Stimulated activated CD4-positive, alpha-beta T cell treated with anti-CD3 and anti-CD28 coated beads, Interleukin-1b, Interleukin-23, amount 100 ng/mL, for 4 hours (primary cell): ENCODE measurements at regions not wholly inside any gene's neighbourhood (a gene's known extent, or its start where the extent isn't known, plus 50 kb on each side); places are given as distances from the start of the nearest gene placed in this dataset.
"Not testable (repeated sequence)": the region's sequence is repeated elsewhere in the genome, so short reads cannot be mapped to it uniquely, and the experiment has no call there.

Experiments
- DNase-seq, 2 donors: peaks; one replicate each; pipeline ENCODE4 v3.0.0-alpha.2; 2020; ENCODE audit warnings: low read depth in 2 of 2

DNA sequence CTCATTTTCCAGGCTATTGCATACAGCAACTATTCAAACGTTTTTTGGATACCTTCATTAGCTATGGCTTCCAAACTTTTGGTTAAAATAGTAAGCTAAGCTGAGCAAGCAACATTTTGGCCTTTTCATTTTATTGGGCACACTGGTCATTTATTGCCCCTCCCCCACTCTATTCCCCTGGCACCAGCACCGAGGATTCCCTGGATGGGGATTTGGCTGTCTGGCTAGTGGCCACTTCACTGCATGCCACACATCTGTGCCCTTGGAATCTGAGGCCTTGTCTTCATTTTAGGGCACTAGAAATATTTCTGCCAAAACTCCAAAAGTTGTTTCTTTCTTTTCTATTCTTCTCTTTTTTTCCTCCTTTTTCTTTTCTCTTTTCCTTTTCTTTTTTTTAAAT is 980.7 kb downstream of the LTN1 start:
- DNase-seq: not testable (repeated sequence)

DNA sequence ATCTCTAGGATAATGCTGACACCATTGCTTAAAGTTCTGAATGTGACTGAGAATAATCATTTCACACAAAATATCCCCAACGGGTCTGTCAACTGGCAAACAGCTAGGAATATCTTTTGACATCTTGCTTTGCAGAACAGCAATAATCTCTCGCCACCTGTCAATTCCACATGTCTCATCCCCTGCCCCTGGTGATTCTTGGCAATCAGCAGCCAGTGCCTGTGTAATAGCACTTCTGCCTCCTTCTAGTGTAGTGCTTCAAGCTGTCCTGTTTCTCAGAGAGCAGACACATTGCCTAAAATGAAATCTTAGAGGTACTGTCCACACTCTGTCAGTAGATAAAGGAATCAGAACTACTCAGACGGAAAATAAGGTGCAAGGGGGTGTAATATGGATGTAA is 984.4 kb downstream of the LTN1 start:
- not testable (repeated sequence) for DNase-seq

DNA sequence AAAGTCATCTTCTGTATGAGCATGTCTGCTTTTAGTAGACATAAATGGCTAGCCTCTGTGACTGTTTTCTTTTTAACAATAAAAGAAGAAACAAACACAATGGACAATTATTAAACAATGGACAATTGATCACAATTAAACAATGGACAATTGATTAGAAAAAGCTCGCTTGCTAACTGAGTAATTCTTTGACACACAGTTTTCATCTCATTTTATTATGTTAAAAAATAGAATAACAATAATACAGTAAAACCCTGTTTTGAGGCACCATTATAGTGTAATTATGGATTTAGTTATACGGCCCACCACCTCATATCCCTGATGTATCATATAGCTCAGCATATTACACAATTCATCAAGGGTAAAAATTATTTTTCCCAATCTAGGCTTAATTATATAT is 989.0 kb downstream of the LTN1 start:
- not testable (repeated sequence) for DNase-seq

DNA sequence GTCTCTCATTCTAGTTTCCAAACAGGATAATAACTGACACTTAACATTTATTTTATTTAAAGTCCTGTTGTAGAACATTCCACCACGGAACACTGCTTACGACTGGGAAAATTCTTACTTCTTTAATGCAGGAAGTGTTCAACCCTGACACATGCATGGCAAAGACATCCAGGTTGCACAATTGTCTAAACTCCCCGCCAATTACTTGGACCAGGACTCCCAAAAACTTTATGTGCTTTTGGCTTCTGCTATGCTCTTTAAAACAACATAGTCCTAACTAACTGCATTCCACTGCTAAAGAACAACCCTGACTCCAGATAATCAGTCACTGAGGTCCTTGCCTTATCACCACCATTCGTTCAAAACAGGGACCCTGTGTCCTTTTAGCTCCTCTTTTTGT is 995.8 kb downstream of the LTN1 start:
- DNase-seq: not testable (repeated sequence)

DNA sequence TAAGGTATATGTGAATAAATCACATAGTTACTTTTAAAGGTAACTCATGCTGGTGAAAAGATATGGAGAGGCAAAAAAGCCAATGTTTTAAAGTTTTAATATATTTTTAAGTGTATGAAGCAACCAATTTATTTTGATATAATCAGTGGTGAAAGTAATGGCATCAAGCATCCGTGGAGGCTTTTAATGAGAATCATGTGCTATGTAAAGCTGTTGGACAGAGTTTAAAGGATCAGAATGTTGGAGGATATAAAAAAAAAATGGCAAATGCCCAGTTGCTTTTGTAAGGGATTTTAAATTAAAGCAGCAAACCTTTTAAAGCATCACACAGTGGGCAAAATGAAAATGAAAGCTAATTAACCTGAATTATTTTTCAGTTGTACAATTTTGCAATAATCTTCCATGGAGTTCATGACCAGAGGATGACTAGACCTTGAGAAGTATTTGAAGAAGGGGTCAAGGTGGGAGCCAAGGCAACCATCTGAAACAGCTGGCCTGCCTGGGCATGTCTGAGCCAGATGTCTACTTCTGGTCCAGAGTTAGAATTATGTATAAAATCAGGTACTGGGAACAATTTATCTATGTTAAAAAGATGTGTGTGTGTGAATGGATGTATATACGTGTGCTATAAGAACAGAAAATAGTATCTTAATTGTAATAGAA is 1007.9 kb downstream of the LTN1 start:
- DNase-seq: not testable (repeated sequence)

DNA sequence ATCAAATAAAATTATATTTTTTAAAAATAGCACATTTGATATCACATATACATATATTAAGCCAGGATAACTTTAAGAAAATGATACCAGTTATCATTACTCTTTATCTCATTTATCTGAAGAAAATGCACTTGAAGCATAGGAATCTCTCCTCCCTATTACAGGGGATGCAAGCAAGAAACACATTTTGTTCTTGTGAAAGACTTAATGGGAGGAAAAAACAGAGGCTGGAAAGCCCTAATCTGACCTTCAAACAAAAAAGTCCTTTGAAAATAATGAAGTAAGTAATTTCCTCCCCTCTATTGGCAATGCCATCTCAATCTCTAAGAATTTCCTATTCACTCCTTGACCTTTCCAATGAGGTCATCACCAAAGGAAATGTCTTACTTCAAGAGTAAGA is 1012.6 kb upstream of the ADAMTS5 start:
- not testable (repeated sequence) for DNase-seq

DNA sequence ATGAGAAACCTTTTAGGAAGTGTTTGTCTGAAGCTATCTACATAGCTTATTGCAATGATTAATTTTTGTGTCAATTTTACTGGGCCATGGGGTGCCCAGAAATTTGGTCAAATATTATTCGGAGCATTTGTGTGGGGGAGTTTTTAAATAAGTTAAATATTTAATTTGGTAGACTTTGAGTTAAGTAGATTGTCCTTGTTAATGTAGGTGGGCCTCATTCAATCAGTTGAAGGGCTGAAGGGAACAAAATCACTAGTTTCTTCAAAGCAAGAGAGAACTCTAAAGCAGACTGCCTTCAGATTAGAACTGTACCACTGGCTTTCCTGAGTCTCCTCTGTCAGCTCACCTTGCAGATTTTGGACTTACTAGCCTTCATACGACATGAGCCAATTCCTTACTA is 1008.6 kb upstream of the ADAMTS5 start:
- no peak for DNase-seq

DNA sequence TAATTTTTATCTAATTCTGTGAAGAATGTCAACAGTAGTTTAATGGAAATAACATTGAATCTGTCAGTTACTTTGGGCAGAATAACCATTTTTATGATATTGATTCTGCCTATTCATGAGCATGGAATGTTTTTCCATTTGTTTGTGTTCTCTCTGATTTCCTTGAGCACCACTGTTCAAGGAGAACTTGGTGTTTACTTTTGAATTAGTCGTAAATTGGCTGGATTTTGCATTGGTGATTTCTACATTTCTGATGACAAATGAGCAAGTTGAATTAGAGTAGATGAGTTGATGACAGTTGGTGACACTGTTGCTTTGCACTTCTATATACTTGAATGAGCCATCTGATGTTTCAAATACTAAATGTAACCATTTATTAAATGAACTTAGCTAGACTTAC is 1007.3 kb upstream of the ADAMTS5 start:
- DNase-seq: not testable (repeated sequence)

DNA sequence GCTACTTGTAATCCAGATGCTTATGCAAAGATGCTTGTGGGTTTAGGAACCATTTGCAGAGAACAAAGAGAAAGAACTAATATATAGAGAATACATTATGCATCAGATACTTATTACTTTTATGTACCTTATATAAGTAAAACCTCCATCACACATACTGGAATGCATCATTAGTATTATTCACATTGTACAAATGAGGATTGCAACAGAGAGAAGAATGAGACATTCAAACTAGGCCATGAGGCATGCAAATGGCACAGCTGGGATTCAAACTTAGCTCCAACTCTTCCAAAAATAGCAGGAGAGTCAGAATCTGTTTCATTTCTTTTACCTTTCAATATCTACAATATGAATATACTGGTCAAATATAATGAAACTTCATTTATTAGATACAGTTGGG is 1001.4 kb upstream of the ADAMTS5 start:
- not testable (repeated sequence) for DNase-seq

DNA sequence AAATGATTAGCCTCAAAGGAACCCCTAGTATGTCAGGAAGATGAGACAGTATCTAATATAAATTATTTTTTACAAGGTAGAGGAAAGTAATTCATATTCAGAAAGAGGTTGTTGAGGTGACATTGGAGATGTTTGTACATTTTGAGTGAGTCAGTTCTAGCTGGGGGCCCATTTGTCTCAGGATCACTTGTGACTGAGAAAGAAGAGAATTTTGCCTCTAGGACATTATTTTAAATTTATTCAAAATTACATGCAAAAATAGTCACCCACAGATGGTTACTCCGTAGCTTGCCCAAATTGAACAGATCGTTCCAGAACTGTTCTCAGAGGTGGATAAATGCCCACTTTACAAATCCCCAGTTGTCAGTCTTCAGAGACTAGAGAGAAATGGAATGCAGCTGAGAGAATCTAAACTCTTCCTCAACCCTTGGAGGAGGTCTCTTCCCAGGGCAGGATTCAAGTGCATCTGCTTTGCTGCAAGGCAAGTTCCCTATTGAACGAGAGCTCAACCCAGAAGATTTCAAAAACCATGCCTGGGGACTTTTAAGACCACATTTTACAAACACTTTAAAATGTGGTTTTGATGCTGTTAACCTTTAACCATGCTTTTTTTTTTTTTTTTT is 987.8 kb upstream of the ADAMTS5 start:
- no peak for DNase-seq

DNA sequence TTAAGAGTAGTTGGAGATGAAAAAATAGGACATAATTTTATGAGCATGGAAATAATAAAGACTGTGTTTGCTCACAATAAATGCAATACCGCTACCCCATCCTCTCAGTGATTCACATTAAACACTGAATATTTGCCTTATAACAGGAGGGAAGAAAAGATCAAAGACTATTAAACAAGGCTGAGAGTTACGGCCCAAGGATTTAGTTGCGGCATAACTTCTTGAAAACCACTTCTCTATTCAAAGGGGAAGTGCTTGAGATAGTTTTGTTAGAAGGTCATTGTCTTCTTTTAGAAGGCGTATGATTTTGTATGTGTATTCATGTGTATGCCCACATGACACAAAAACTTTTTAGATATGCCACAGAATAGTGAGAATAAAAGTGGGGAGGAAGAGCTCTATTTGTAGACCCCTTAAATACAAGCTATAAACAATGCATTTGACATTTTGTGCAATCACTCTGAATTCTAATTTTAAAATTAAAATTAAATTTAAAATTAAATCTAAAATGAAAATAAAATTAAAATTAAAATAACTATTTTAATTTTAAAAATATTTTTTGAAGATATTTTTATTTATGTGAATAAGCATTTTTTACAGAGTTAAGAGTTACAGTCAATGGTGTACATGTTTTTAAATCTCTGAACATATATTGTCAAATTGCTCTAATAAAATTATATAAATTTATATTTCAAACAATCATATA is 986.6 kb upstream of the ADAMTS5 start:
- DNase-seq: no peak

DNA sequence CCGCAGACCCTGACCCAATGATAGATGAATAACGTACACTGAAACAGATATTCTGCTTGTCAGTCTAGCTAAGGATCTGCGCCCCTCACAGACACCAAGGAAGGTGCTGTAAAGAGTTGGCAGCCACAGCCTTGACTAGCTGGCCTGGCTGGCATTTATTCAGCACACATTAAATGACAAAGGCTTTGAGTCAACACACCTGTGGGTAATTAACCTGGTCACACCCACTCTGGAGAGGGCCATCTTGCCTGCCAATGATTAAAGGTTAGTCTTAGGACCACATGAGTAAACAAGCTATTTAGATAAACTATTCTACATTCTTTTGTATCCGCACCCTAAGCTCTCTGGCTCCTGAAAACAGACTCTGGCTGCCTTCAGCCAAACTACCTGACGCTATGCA is 982.2 kb upstream of the ADAMTS5 start:
- DNase-seq: not testable (repeated sequence)

DNA sequence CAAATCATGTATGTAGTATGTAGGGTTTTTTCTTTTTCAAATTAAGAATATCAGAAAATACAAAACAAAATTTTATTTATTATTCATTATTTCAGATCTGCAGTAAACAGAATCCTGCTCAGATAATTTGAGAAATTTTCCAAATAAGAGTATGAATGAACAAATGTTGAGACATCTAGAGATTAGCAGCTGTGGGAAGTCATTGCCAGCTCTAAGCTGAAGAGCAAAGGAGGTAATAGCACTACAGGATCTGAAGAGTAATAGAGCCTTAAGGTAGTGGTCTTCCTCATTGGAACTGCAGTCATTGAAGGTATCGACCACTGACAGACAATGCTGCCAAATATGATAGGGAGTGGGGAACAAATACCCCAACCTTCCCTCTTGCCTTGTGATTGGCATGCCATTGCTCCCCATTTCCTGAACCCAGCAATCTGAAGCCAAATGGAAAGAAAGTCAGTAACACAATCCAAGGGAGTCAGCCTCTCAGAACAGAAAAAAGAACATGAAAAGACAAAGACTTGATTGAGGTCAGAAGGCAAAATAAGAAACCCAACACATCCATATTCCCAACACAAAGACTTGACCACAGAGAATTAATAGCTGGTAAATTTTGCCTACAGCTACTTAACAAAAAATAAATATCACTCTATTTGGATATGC is 963.4 kb upstream of the ADAMTS5 start:
- not testable (repeated sequence) for DNase-seq

DNA sequence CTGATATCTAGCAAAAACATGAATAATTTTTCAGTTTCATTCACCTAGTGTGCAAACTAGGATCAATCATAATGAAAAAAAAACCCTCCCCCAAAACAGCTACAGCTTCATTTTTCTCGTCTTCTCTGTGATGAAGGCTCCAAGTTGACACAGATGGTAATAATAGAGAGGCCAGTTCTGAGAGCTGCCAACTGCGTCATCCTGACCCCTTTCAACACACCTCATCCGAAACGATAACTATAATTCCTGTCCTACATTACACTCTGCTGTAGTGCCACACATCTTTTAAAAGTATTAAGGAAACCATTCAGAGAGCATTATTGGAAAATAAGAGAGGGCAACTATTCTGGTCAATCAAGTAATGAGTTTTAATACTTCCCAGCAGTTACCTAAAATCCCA is 962.3 kb upstream of the ADAMTS5 start:
- DNase-seq: not testable (repeated sequence)

DNA sequence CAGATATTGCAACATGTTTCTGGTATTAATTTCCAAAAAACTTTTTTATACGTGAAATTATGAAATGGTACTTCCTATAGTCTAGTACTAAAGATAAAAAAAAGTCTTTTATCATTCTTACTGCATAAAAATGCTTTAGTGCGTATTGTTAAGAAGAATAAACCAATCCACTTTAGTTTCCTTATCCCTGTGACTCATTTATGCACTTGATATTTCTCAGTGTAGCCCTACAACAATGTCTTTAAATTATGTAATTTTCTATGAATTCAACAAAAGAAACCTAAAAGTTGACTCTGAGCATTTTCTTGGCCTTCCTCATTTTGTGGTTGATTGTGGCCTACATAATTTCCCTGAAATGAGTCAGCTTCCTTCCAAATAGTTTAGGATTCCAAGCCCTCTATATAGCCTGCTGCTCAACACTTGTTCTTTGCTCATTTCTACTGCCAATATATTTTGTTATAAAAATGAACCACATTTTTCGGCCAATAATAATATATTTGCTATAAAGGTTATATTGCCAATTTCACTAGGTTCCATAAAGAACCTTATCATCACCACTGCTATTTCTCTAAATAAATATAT is 961.7 kb upstream of the ADAMTS5 start:
- not testable (repeated sequence) for DNase-seq

DNA sequence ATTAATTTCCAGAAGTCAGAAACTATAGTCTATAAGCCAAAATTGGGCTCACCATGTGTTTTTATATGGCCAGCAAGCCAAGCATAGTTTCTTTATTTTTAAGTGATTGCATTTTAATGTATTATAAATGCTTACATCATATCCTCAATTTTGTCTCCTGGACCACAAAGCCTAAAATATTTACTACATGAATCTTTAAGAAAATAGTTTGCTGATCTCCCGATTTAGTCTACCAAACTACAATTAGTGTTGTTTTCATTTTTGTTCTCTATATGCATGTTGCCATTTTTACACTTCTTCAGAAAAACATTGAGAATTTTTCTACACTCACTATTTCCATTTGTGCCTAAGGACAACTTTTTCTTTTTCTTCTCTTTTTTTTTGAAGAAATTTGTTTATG is 954.5 kb upstream of the ADAMTS5 start:
- not testable (repeated sequence) for DNase-seq

DNA sequence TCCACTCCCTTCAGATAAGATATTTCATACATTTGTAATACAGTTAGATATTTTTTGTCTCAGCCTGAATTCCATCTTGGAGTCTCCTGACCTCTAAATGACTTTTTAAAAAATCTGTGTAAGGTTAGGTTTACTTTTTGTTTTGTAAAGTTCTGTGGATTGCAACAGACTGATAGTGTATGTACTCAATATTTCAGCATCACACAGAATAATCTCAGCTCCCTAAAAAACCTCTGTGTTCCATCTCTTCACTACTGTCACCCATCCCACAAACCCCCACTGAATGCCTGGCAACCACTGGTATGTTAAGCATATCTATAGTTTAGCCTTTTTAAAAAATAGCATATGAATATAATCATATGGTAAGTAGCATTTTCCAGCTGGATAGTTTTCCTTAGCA is 951.1 kb upstream of the ADAMTS5 start:
- not testable (repeated sequence) for DNase-seq

DNA sequence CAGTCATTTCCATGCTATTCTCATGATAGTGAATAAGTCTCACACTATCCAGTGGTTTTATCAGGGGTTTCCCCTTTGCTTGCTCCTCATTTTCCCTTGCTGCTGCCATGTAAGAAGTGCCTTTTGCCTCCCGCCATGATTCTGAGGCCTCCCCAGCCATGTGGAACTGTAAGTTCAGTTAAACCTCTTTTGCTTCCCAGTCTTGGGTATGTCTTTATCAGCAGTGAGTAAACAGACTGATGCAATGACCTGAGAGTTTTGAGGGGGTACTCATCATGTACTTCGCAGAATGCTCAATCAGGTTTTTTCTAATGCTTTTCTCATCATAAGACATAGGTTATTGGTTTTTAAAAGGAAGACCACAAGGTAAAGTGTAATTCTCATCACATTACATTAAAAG is 949.4 kb upstream of the ADAMTS5 start:
- not testable (repeated sequence) for DNase-seq

DNA sequence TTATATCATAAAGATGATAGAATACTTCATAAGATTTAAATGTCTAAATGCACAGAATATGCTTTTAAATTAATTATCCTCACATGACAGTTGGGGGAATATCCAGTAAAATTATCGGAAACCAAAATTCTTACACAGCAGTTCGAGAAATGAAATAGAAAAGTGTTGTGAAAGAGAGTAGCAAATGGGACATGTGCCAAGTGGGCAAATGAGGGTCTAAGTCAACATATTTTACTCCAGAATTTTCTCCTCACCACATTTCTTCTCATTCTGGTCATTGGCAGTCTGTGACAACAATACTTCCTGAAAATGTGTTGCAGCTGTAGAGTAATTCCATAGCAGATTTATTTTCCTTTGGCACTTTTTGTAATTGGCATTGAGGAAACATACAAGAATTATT is 945.2 kb upstream of the ADAMTS5 start:
- not testable (repeated sequence) for DNase-seq

DNA sequence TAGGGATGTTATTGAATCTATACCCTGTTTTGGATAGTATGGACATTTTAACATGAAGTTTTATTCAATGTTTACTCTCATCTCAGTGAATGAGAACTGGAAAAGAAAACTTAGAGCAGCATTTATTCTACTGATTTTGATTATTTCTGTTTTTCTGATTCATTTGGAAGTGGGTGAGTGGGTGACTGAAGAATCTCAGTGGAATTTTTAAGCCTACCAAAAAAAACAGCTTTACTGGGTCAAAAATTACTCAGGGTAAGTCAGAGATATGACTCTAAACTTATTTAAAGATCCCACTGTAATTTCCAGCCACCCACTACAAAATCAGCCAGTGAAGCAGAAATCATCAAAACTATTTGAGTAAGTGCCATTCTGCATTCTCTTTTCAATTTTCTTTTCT is 942.6 kb upstream of the ADAMTS5 start:
- DNase-seq: not testable (repeated sequence)

DNA sequence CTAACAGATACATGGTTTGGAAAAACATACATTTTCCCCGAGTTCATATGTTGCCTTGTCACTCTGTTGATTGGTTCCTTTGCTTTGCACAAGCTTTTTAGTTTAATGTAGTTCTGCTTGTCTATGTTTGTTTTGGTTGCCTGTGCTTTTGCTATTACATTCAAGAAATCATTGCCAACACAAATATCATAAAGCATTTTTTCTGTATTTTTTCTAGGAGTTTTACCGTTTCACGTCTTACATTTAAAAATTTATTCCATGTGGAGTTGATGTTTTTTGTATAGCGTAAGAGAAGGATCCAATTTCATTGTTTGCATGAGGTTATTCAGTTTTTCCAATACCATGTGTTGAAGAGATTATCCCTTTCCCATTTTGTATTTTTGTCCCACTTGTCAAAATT is 941.9 kb upstream of the ADAMTS5 start:
- DNase-seq: not testable (repeated sequence)

DNA sequence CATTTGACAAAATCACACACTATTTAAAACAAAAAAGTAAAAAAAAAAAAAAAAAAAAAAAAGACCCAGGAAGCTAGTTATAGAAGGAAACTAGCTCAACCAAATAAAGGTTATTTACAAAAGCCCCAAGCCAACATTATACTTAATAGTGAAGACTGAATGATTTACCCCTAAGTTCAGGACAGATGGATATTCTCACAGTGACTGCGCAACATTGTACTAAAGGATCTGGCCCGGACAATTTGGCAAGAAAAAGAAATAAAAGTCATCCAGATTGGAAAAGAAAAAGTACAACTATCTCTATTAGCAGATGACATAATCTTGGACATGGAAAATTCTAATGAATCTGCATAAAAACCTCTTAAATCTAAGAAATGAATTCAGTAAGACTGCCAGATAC is 936.0 kb upstream of the ADAMTS5 start:
- not testable (repeated sequence) for DNase-seq
